HG03354 (cell line): ENCODE measurements at regions not wholly inside any gene's neighbourhood (a gene's known extent, or its start where the extent isn't known, plus 50 kb on each side); places are given as distances from the start of the nearest gene placed in this dataset.
"Not testable (repeated sequence)": the region's sequence is repeated elsewhere in the genome, so short reads cannot be mapped to it uniquely, and the experiment has no call there.

ENCODE experiments used
- ATAC-seq: cut with Tn5 transposase; IDR thresholded peaks from one replicate; pipeline ENCODE4 v1.9.1; 2021; ENCODE audit warnings: mild to moderate bottlenecking; ENCODE audit not compliant: unreplicated experiment, poor library complexity, severe bottlenecking

GRCh38 chr4:85094735-85095134, 128.2 kb upstream of the WDFY3 start:
- ATAC-seq, result no peak

- no peak for ATAC-seq
These were observed 136.1 kb upstream of the WDFY3 start for GRCh38 chr4:85102606-85103005.

DNA sequence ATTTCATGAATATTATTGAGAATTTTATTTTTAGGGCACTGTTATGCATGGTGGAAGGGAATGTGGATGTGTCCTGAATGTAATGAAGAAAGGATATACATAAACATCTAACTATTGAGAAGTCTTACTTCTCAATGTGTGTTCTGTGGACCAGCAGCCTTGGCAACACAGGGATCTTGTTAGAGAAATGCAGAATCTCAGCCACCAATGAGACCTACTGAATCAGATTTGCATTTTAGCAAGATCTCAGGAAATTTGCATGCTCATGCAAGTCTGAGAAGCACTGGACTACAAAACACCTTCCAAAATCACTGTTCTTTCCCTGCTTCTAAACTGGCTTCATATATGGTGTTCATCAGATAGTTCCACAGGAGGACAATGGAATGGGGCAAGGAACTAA, 139.7 kb upstream of the WDFY3 start:
- ATAC-seq, result no peak

DNA sequence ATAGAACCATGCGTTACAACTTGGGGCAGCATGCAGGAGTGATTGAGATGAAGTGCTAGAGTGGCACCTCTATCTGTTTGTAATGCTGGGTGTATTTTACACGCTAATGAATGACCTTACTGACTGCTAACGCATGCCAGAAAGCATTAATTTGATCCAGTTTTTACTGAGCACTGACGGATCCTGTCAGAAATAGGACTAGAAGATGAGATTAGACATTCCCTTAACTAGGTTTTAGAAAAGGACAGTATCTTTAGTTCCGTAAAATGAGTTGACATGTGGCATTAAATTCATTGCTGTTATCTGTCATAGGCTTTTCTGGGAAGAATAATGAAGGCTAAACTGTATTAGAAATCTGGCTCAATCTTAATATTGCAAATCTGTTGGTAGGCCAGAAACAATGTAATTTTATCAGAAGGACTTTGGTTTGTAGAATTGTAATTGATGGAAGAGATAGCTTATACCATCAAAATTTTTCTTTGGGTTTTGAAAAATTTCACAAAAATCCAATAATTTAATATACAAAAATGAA, 140.4 kb upstream of the WDFY3 start:
- no peak for ATAC-seq

DNA sequence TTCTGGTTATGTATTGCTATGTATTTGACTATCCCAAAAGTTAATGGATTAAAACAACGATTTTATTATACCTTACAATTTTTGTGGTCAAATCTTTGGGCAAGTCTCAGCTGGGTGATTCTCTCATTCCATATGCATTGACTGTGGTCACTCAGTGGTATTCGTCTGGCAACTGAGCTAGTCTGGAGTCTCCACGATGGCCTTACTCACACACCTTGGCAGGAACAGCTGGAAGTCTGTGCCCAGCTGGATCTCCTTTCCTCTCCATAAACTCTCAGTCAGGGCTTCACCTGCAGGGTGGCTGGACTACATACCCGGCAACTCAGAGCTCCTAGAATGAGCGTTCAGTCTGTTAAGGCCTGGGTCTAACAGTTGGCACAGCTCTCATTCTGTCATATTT, 141.1 kb upstream of the WDFY3 start:
- ATAC-seq, result no peak

DNA sequence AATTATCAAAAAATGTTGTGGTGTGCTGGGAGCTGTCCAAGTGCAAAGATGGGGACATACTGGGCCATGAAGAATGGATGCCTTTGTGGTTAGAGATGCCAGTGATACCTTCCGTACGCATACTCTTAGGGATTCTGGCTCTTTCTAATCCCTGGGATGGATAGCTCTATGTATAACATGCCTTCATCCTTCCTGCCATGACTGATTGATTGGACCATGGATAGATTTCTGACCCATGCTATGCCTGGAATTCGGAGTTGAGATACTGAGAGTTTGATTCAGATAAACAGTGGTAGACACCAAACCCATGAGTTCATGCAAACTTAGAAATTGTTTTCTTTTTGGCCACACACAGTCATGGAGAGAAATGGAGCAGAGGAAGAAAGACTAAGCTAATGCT, 147.2 kb upstream of the WDFY3 start:
- ATAC-seq, result no peak

- no peak for ATAC-seq
These were observed 148.0 kb upstream of the WDFY3 start for GRCh38 chr4:85114526-85114925.

DNA sequence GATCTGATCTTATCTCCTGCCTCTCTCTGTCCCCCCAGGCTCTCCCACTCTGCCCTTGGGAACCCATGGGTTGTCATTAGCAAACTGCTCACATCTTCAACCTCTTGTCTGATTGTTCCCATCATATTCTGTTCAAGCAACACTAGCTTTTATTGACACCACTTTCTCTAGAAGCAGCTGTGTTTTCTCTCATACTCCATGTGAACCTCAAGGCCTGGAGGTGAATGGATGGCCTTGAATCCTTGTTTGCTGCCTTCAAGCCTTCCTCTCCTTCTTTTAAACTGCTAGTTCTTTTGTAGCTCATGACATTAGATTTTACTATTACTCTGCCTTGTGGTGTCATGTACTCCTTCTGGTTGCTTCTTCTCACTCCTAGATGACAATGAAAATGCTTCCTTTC, 149.5 kb upstream of the WDFY3 start:
- no peak for ATAC-seq

- no peak for ATAC-seq
These were observed 159.2 kb upstream of the WDFY3 start for GRCh38 chr4:85125688-85126087.

DNA sequence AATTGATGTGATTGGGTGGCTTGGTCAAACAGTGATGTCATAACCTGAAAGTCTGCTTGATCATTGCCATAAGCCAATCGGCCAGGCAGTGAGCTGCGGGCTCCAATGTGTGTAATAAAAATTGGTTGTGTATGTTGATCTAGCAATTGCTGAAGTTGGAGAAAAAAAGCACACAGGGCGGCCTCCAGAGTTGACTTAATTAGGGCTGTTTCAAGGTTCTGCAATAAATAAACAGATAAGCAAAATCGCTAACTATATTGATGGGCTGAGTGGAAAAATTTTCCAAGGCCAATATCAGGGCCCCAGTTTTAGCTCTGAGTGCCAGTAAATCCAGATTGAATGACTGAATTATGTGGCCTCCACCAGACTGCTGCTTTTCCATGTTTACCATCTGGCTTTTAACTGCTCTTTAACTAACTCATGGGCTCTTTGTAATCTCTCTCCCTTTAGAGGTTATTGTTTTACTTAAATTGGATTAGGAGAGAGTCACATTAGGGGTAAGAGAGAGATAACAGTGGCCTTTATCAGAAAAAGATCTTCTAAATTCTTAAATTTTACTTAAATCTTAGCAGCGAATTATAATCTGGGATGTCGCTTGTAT, 160.6 kb upstream of the WDFY3 start:
- no peak for ATAC-seq

- ATAC-seq, result peak; percentile 100
These were observed 161.2 kb upstream of the WDFY3 start for GRCh38 chr4:85127653-85128052.

DNA sequence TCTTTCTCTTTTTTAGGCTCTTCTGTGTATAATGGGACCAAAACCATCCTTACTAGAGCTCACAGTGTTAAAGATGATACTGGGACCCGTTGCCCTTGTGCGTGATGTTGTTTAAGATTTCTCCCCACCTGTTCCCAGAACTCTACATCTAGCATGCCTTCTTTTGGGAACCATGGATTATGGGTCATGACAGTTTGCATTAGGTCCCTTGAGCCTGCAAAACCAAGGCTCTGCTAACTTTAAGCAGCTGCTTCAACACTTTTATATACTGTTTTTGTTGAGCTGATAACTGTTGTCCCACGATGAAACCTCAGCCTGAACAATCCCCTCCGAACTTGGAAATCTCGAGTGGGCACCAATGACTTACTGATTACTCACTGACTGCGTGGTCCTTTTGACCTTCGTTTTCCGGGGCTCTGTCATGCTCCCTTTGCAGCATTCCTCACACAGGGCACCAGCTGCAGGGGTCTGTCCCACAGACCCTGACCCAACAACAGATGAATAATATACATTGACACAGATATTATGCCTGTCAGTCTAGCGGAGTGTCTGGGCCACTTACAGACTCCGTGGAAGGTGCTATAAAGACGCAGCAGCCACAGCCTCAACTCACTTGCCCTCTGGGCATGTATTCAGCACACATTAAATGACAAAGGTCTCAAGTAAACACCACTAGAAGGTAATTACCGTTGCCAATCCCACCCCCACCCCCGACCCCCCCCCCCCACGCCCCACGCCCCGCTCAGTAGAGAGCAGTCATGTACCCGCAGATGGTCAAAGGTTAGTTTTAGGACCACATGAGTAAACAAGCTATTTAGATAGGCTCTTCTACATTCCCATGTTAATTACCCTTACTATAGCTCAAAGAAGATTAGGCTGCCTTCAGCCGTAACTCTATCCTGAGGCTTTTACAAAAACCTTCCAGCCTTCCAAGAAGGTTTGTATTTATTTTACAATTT, 162.0 kb upstream of the WDFY3 start:
- ATAC-seq, result no peak

GRCh38 chr4:85129354-85130125, 163.1 kb upstream of the WDFY3 start:
- not testable (repeated sequence) for ATAC-seq

- ATAC-seq, result no peak
These were observed 165.6 kb upstream of the WDFY3 start for GRCh38 chr4:85132117-85132516.

- no peak for ATAC-seq
These were observed 166.1 kb upstream of the WDFY3 start for GRCh38 chr4:85132570-85132969.

DNA sequence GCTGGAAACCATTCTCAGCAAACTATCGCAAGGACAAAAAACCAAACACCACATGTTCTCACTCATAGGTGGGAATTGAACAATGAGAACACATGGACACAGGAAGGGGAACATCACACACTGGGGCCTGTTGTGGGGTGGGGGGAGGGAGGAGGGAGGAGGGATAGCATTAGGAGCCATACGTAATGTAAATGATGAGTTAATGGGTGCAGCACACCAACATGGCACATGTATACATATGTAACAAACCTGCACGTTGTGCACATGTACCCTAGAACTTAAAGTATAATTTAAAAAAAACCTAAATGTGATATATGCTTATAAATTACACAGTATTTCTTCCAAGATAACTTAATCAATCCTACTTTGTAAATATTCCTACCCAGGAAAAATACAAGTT, 173.3 kb upstream of the WDFY3 start:
- not testable (repeated sequence) for ATAC-seq

- ATAC-seq, result no peak
These were observed 176.0 kb upstream of the WDFY3 start for GRCh38 chr4:85142451-85142850.

DNA sequence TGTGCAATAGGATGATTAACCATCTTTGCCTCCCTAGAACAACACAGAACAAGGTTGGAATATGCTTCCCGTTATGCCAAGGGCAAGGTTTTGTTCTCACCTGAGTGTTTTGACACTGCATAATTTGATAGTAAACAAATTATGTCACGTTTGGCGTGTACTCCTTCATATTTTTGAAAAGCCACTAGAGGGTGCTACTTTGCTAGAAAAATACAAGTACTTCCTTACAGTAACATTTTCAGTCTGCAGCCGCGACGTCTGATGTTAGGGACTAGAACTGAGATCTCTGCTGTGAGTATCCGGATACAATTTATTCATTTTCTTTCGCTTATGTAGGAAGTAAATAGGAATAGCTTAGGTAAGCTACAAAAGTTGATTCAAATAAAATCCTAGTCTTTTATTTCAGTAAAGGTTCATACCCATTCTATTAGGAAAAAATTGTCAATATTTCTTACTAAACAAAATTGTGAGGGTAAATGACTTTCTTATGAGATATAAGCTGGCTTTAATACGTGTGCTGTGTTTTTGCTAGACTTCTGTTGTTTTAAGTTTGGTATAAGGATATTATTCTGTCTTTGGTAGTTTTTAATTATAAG, 181.1 kb upstream of the WDFY3 start:
- peak; percentile 97 for ATAC-seq

DNA sequence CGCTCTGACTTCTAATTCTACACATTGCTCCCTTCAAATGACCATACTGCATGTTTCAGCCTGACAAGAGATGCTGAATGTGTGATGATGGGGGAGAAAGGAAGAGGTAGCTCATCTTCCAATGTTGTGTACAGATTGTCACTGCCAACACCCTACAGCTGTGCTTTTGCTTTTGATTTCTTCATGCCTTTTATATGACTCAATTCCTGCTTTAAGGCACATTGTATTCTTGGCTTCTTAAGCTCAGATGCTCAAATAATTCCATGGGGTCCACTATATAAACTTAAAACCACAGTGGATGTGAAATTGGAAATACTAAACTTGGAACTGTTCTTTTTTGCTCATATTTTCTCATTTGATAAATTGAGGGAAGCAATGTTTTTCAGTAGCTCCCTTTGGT, 183.2 kb upstream of the WDFY3 start:
- no peak for ATAC-seq

GRCh38 chr4:85151371-85151770, 184.9 kb upstream of the WDFY3 start:
- ATAC-seq, result no peak
